HG03469 (cell line): ENCODE measurements at regions not wholly inside any gene's neighbourhood (a gene's known extent, or its start where the extent isn't known, plus 50 kb on each side); places are given as distances from the start of the nearest gene placed in this dataset.
A peak's percentile ranks its signal among the peaks of the same experiment; 100 is the strongest.

Experiments used
- ATAC-seq: cut with Tn5 transposase; IDR thresholded peaks from one replicate; pipeline ENCODE4 v1.9.1; 2021; ENCODE audit warnings: mild to moderate bottlenecking, moderate library complexity, moderate number of reproducible peaks; ENCODE audit not compliant: unreplicated experiment

- no peak for ATAC-seq
These were observed 528.4 kb upstream of the RGS18 start for GRCh38 chr1:191629836-191630235.

GRCh38 chr1:191634801-191635508 is 523.3 kb upstream of the RGS18 start:
- no peak for ATAC-seq

- no peak for ATAC-seq
These were observed 521.9 kb upstream of the RGS18 start for GRCh38 chr1:191636345-191636744.

- no peak for ATAC-seq
These were observed 516.6 kb upstream of the RGS18 start for GRCh38 chr1:191641420-191642260.

GRCh38 chr1:191643060-191643459 is 515.2 kb upstream of the RGS18 start:
- ATAC-seq = no peak

- ATAC-seq = no peak
These were observed 509.3 kb upstream of the RGS18 start for GRCh38 chr1:191648939-191649338.

- ATAC-seq = no peak
These were observed 496.2 kb upstream of the RGS18 start for GRCh38 chr1:191662051-191662450.

- ATAC-seq = no peak
These were observed 495.5 kb upstream of the RGS18 start for GRCh38 chr1:191662746-191663145.

- no peak for ATAC-seq
These were observed 489.7 kb upstream of the RGS18 start for GRCh38 chr1:191668525-191668924.

GRCh38 chr1:191669629-191670028 is 488.6 kb upstream of the RGS18 start:
- ATAC-seq = no peak

- no peak for ATAC-seq
These were observed 487.0 kb upstream of the RGS18 start for GRCh38 chr1:191671236-191671635.

GRCh38 chr1:191674626-191675179 is 483.6 kb upstream of the RGS18 start:
- no peak for ATAC-seq

GRCh38 chr1:191675856-191676783 is 482.1 kb upstream of the RGS18 start:
- no peak for ATAC-seq

- ATAC-seq = no peak
These were observed 472.6 kb upstream of the RGS18 start for GRCh38 chr1:191685669-191686068.

- no peak for ATAC-seq
These were observed 470.5 kb upstream of the RGS18 start for GRCh38 chr1:191687721-191688120.

- no peak for ATAC-seq
These were observed 467.3 kb upstream of the RGS18 start for GRCh38 chr1:191690931-191691330.

- no peak for ATAC-seq
These were observed 464.5 kb upstream of the RGS18 start for GRCh38 chr1:191693797-191694196.

GRCh38 chr1:191695865-191696264 is 462.4 kb upstream of the RGS18 start:
- ATAC-seq = peak; percentile 71

GRCh38 chr1:191696354-191696753 is 461.9 kb upstream of the RGS18 start:
- ATAC-seq = no peak

- ATAC-seq = no peak
These were observed 460.7 kb upstream of the RGS18 start for GRCh38 chr1:191697556-191697955.

GRCh38 chr1:191698246-191698645 is 460.0 kb upstream of the RGS18 start:
- no peak for ATAC-seq
